IMR-90 (cell line): ENCODE measurements at regions not wholly inside any gene's neighbourhood (a gene's known extent, or its start where the extent isn't known, plus 50 kb on each side); places are given as distances from the start of the nearest gene placed in this dataset.

ENCODE experiments used
- ATAC-seq: fragments of 200-7000 bp; cut with Tn5 transposase; 2 replicates; pipeline ENCODE4 v1.9.1; 2020; ENCODE audit warnings: low read depth, mild to moderate bottlenecking, moderate library complexity
- BruUV-seq: library from RNA; stranded (reverse); fragments of 400-500 nt; replicated peaks from 2 replicates; lab custom pipeline; 2021; lab: Mats Ljungman, UMichigan
- CTCF ChIA-PET: fragments of 300-600 bp; formaldehyde crosslinking; extraction: SDS; loops from one replicate; lab custom pipeline; 2021; ENCODE audit warnings: antibody characterized with exemption; lab: Yijun Ruan, JAX
- POLR2A ChIA-PET: fragments of 300-600 bp; sonication (Branson Sonifier 250); formaldehyde crosslinking; loops from one replicate; lab custom pipeline; 2022; ENCODE audit warnings: antibody characterized with exemption; ENCODE audit not compliant: unreplicated experiment; lab: Charles Lee
- DNase-seq: peaks from one replicate; pipeline ENCODE4 v3.0.0; 2013
- H2AFZ ChIP-seq: replicated peaks from 2 replicates; pipeline ENCODE3; 2013; ENCODE audit warnings: low read length, mild to moderate bottlenecking; ENCODE audit not compliant: poor library complexity
- H2AK5ac ChIP-seq: 2 replicates; pipeline ENCODE4 v1.6.1; 2013; ENCODE audit warnings: low read depth, low read length, inconsistent platforms
- H2AK9ac ChIP-seq: replicated peaks from 2 replicates; pipeline ENCODE3; 2013; ENCODE audit warnings: mild to moderate bottlenecking, low read depth, low read length, moderate library complexity; ENCODE audit not compliant: poor library complexity
- H2BK120ac ChIP-seq: 2 replicates; pipeline ENCODE4 v1.6.1; 2013; ENCODE audit warnings: low read depth, low read length, inconsistent platforms
- H2BK15ac ChIP-seq: 3 replicates; pipeline ENCODE4 v1.6.1; 2013; ENCODE audit warnings: low read depth, low read length, inconsistent platforms
- H2BK20ac ChIP-seq: 2 replicates; pipeline ENCODE4 v1.6.1; 2013; ENCODE audit warnings: low read depth, mild to moderate bottlenecking, inconsistent platforms, low read length, moderate library complexity
- H2BK5ac ChIP-seq: 2 replicates; pipeline ENCODE4 v1.6.1; 2013; ENCODE audit warnings: mild to moderate bottlenecking, low read depth, low read length, inconsistent platforms; ENCODE audit not compliant: poor library complexity, severe bottlenecking
- H3K14ac ChIP-seq: replicated peaks from 2 replicates; pipeline ENCODE4 v1.6.1; 2013; ENCODE audit warnings: low read depth, low read length, inconsistent platforms
- H3K18ac ChIP-seq: 2 replicates; pipeline ENCODE4 v1.6.1; 2013; ENCODE audit warnings: low read depth, low read length, control low read depth
- H3K23ac ChIP-seq: 2 replicates; pipeline ENCODE4 v1.6.1; 2013; ENCODE audit warnings: low read depth, low read length, inconsistent platforms
- H3K27ac ChIP-seq: 2 replicates; pipeline ENCODE4 v1.5.1; 2013; ENCODE audit warnings: mild to moderate bottlenecking, control low read depth, low read length; ENCODE audit not compliant: insufficient read depth
- H3K27me3 ChIP-seq: 2 replicates; pipeline ENCODE4 v1.6.1; 2013; ENCODE audit warnings: low read length; ENCODE audit not compliant: control insufficient read depth, insufficient read depth
- H3K36me3 ChIP-seq: 2 replicates; pipeline ENCODE4 v1.6.1; 2013; ENCODE audit warnings: low read length, mixed read lengths; ENCODE audit not compliant: control insufficient read depth, insufficient read depth
- H3K4ac ChIP-seq: 2 replicates; pipeline ENCODE4 v1.6.1; 2013; ENCODE audit warnings: low read depth, low read length, inconsistent platforms
- H3K4me1 ChIP-seq: 2 replicates; pipeline ENCODE4 v1.6.1; 2013; ENCODE audit warnings: low read length, mixed read lengths; ENCODE audit not compliant: control insufficient read depth, insufficient read depth
- H3K4me2 ChIP-seq: 2 replicates; pipeline ENCODE4 v1.6.1; 2013; ENCODE audit warnings: low read depth, mild to moderate bottlenecking, control low read depth, low read length, moderate library complexity
- H3K4me3 ChIP-seq: 2 replicates; pipeline ENCODE4 v1.5.1; 2013; ENCODE audit warnings: low read depth, mild to moderate bottlenecking, control low read depth, low read length, moderate library complexity; ENCODE audit not compliant: insufficient read depth
- H3K56ac ChIP-seq: 2 replicates; pipeline ENCODE4 v1.6.1; 2013; ENCODE audit warnings: low read length, inconsistent platforms; ENCODE audit not compliant: insufficient read depth; ENCODE audit errors: extremely low read depth
- H3K79me1 ChIP-seq, 2 experiments: 2 replicates each; pipeline ENCODE4 v1.6.1; 2013; ENCODE audit warnings: low read length in 2 of 2, inconsistent platforms in 1 of 2, low read depth in 1 of 2
- H3K9ac ChIP-seq: 2 replicates; pipeline ENCODE4 v1.6.1; 2013; ENCODE audit warnings: low read depth, low read length, control low read depth
- H3K9me1 ChIP-seq: 2 replicates; pipeline ENCODE4 v1.6.1; 2013; ENCODE audit warnings: low read length, inconsistent platforms; ENCODE audit not compliant: insufficient read depth
- H3K9me3 ChIP-seq: 2 replicates; pipeline ENCODE4 v1.6.1; 2013; ENCODE audit warnings: low read length; ENCODE audit not compliant: control insufficient read depth, insufficient read depth
- H4K20me1 ChIP-seq: 2 replicates; pipeline ENCODE4 v1.6.1; 2013; ENCODE audit warnings: low read length, inconsistent platforms; ENCODE audit not compliant: insufficient read depth
- H4K5ac ChIP-seq: 2 replicates; pipeline ENCODE4 v1.6.1; 2013; ENCODE audit warnings: mild to moderate bottlenecking, low read depth, low read length, control low read depth
- H4K8ac ChIP-seq, 2 experiments: 2 replicates each; pipeline ENCODE4 v1.6.1; 2013; ENCODE audit warnings: low read depth in 2 of 2, low read length in 2 of 2, control low read depth in 1 of 2, inconsistent platforms in 1 of 2
- H4K91ac ChIP-seq: 2 replicates; pipeline ENCODE4 v1.6.1; 2013; ENCODE audit warnings: low read depth, low read length, inconsistent platforms; ENCODE audit not compliant: insufficient read depth
- BHLHE40 ChIP-seq: fragments of 150-350 bp; IDR thresholded peaks from 2 replicates; pipeline ENCODE4 v1.6.1; 2016; ENCODE audit warnings: mild to moderate bottlenecking, low read depth, low read length
- dilution Hi-C: fragments of 300-500 bp; cut with HindIII; formaldehyde crosslinking; loops from one replicate; pipeline ENCODE4 v1.14.3; 2018; ENCODE audit warnings: low sequenced_read_pairs; ENCODE audit not compliant: unreplicated experiment
- in situ Hi-C: fragments of 300-500 bp; cut with MboI; formaldehyde crosslinking; loops from 3 replicates; pipeline ENCODE4 v1.14.3; 2019; ENCODE audit warnings: low sequenced_read_pairs, inconsistent platforms, mixed read lengths
- intact Hi-C: fragments of 100-400 bp; cut with micrococcal nuclease; formaldehyde crosslinking; loops from 2 replicates; pipeline ENCODE4 v1.10.0; 2022

GRCh38 chr16:62597875-62598274 is 561.6 kb upstream of the CDH8 start:
- no peak overlapping the region for H2BK5ac ChIP-seq
- peaks cover 6% of the 10 kb centered on the region for H3K9me3 ChIP-seq
- no peak overlapping the region for H4K8ac ChIP-seq
- no peaks in the 10 kb centered on the region for H3K9me1 ChIP-seq
- CTCF ChIA-PET: no interaction called here
- no peak overlapping the region for H3K4ac ChIP-seq
- H2BK120ac ChIP-seq: no peak overlapping the region
- H3K79me1 ChIP-seq: no peaks in the 10 kb centered on the region
- no TSS peak for BruUV-seq
- no peak overlapping the region for H4K5ac ChIP-seq
- no peak overlapping the region for H3K4me2 ChIP-seq
- H4K20me1 ChIP-seq: no peaks in the 10 kb centered on the region
- dilution Hi-C loops (no loop called here), intact Hi-C loops (no loop called here), in situ Hi-C loops (no loop called here)
- H3K27ac ChIP-seq: no peak overlapping the region
- no peak overlapping the region for H3K4me3 ChIP-seq
- no peak overlapping the region for H2BK15ac ChIP-seq
- no peaks in the 10 kb centered on the region for H3K27me3 ChIP-seq
- H3K4me1 ChIP-seq: no peaks in the 10 kb centered on the region
- H3K18ac ChIP-seq: no peak overlapping the region
- no peak overlapping the region for H3K14ac ChIP-seq
- POLR2A ChIA-PET: no interaction called here
- no peak overlapping the region for H2AK9ac ChIP-seq
- TF ChIP-seq BHLHE40: no peak
- H2AK5ac ChIP-seq: no peak overlapping the region
- H4K91ac ChIP-seq: no peak overlapping the region
- no peaks in the 10 kb centered on the region for H3K36me3 ChIP-seq
- H3K9ac ChIP-seq: no peak overlapping the region
- no peak overlapping the region for H2BK20ac ChIP-seq
- no peak overlapping the region for H3K56ac ChIP-seq
- DNase-seq: no peak
- no peak overlapping the region for H3K23ac ChIP-seq
- no peak overlapping the region for H2AFZ ChIP-seq
- no peak for ATAC-seq
